ENCODE measurements at regions not wholly inside any gene's neighbourhood (a gene's known extent, or its start where the extent isn't known, plus 50 kb on each side); places are given as distances from the start of the nearest gene placed in this dataset.

DNA sequence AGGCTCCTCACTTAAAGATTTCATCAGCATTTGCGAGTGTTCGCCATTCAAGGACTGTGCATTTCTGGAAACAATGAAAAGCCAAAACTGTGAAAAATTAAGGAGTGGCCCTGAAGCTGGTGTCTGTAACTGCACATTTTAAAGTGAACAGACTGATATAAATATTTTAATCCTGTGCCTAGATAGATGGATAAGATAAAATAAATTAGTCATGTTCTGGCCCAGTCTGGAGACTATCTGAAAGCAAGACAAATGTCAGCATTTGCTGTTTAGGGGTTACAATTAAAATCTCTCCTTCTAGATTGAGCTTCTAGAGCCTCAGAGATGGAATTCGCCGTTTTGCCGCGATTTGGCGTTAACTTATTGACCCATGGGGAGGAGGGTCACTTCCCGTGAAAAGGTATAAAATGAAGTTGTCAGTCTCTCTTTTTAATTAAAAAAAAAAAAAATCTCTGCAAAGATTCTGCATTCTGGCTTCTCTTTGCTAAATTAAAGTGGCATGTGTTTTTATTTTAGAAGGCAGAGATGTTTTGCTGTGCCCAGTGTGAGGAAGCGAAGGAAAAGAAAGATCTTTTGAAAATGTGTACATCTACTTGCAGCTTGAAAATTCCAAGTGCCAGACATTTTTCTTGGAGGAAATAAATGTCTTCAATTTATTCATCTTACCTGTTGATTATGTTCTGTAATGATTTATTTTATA lies 79.7 kb upstream of the WNT7B start:
- peak; percentile 90 for DNase-seq (ENCODE audit: insufficient read length, low spot score, missing footprints)

DNA sequence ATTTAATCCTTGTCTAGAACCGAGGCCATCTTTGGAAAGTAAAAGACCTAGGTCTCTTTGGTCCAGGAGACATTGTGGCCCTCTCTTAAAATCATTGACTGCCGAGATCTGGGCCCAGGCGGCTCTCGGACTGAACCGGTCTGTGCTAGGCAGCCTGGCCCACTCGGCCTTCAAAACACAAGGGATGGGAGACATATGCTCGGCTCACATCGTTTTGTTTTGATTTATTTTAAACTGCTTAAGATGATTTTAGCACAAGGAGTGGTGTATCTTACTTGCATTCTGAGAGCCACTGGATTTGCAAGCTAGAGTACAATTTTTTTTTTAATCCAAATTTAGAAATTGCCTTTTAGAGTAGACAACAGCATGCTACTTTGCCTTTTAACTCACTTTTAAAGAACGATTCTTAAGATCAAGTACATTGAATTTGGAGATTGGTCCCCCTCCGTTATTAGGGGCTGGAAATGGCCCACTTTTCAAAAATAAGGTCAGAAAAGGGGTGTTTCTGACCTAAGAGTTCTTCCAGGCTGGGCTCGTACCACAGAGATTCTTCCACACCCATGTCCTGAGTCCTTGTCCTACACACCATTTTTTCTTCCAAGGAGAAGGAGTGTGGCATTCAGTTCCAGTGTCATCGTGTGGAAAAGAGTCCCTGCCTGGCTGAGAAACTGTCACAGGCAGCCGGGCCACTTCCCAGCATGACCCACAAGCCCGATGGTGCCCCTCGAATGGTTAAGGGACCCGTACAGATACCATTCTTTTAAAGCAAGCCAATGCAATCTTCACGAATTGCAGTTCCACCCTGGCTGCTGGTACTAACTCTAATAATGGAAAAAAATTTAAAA lies 80.5 kb upstream of the WNT7B start:
- TF ChIP-seq, protein P1, sequence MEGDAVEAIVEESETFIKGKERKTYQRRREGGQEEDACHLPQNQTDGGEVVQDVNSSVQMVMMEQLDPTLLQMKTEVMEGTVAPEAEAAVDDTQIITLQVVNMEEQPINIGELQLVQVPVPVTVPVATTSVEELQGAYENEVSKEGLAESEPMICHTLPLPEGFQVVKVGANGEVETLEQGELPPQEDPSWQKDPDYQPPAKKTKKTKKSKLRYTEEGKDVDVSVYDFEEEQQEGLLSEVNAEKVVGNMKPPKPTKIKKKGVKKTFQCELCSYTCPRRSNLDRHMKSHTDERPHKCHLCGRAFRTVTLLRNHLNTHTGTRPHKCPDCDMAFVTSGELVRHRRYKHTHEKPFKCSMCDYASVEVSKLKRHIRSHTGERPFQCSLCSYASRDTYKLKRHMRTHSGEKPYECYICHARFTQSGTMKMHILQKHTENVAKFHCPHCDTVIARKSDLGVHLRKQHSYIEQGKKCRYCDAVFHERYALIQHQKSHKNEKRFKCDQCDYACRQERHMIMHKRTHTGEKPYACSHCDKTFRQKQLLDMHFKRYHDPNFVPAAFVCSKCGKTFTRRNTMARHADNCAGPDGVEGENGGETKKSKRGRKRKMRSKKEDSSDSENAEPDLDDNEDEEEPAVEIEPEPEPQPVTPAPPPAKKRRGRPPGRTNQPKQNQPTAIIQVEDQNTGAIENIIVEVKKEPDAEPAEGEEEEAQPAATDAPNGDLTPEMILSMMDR (IDR thresholded peaks at IDR 0.05; ENCODE audit: extremely low read depth, low read depth, low read length) = no peak
- no peaks in the 10 kb centered on the region for H3K36me3 ChIP-seq (ENCODE audit: insufficient read depth, low read length)
- peak overlapping the region; percentile 95 for H3K27ac ChIP-seq (ENCODE audit: low read depth, low read length)
- peak; percentile 83 for DNase-seq (ENCODE audit: insufficient read length, low spot score, missing footprints)
- peaks cover 98% of the 10 kb centered on the region for H3K79me2 ChIP-seq (ENCODE audit: insufficient read depth, low read length)
- no peaks in the 10 kb centered on the region for H3K27me3 ChIP-seq (ENCODE audit: insufficient read depth, low read length)
- peak overlapping the region; percentile 95 for H3K4me2 ChIP-seq (ENCODE audit: insufficient read depth, low read length)
- H3K4me1 ChIP-seq (ENCODE audit: insufficient read depth, low read length) = peaks cover 77% of the 10 kb centered on the region
- no peaks in the 10 kb centered on the region for H4K20me1 ChIP-seq (ENCODE audit: insufficient read depth, low read length)
- peak overlapping the region; percentile 75 for H3K4me3 ChIP-seq (ENCODE audit: insufficient read depth, low read length)
- no peak overlapping the region for H2AFZ ChIP-seq (ENCODE audit: low read length)
- no peaks in the 10 kb centered on the region for H3K9me3 ChIP-seq (ENCODE audit: low read depth, low read length)

More for the DNA sequence above, 79.7 kb upstream of the WNT7B start:
- peak overlapping the region; percentile 75 for H3K4me3 ChIP-seq (ENCODE audit: insufficient read depth, low read length)
- H3K4me1 ChIP-seq (ENCODE audit: insufficient read depth, low read length) = peaks cover 76% of the 10 kb centered on the region
- peak overlapping the region; percentile 95 for H3K27ac ChIP-seq (ENCODE audit: low read depth, low read length)
- H2AFZ ChIP-seq (ENCODE audit: low read length) = no peak overlapping the region
- no peaks in the 10 kb centered on the region for H3K27me3 ChIP-seq (ENCODE audit: insufficient read depth, low read length)
- no peaks in the 10 kb centered on the region for H3K9me3 ChIP-seq (ENCODE audit: low read depth, low read length)
- H4K20me1 ChIP-seq (ENCODE audit: insufficient read depth, low read length) = no peaks in the 10 kb centered on the region
- H3K36me3 ChIP-seq (ENCODE audit: insufficient read depth, low read length) = no peaks in the 10 kb centered on the region
- H3K4me2 ChIP-seq (ENCODE audit: insufficient read depth, low read length) = peak overlapping the region; percentile 95
- peaks cover 98% of the 10 kb centered on the region for H3K79me2 ChIP-seq (ENCODE audit: insufficient read depth, low read length)
- TF ChIP-seq, protein P1 (IDR thresholded peaks at IDR 0.05; ENCODE audit: extremely low read depth, low read depth, low read length) = no peak

DNA sequence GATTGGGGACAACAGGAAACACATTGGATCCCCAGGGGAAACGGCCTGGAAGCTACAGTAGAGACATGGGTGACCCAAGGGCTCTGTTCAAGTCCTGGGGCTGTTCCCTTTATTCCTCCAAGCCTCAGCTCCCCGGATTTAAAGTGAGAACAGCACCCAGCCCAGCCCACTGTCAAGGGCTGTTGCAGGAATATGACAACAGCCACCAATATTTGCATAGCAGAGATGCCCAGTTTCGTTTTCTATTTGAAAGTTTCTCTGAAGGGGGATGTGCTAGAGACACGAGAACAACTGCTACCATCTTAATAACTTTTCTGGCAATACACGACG lies 81.1 kb upstream of the WNT7B start:
- Histone ChIP-seq H4K20me1 (ENCODE audit: insufficient read depth, low read length) (no peaks in the 10 kb centered on the region), H3K4me3 (ENCODE audit: insufficient read depth, low read length) (peak overlapping the region; percentile 75), H3K36me3 (ENCODE audit: insufficient read depth, low read length) (no peaks in the 10 kb centered on the region), H2AFZ (ENCODE audit: low read length) (no peak overlapping the region), H3K9me3 (ENCODE audit: low read depth, low read length) (no peaks in the 10 kb centered on the region), H3K4me2 (ENCODE audit: insufficient read depth, low read length) (peak overlapping the region; percentile 95), H3K27ac (ENCODE audit: low read depth, low read length) (peak overlapping the region; percentile 95), H3K79me2 (ENCODE audit: insufficient read depth, low read length) (peaks cover 98% of the 10 kb centered on the region), H3K4me1 (ENCODE audit: insufficient read depth, low read length) (peaks cover 76% of the 10 kb centered on the region), H3K27me3 (ENCODE audit: insufficient read depth, low read length) (no peaks in the 10 kb centered on the region)
- DNase-seq (ENCODE audit: insufficient read length, low spot score, missing footprints) = peak; percentile 93
- TF ChIP-seq, protein P1 (IDR thresholded peaks at IDR 0.05; ENCODE audit: extremely low read depth, low read depth, low read length) = no peak

Measured in osteoblast (primary cell).